OCI-LY7 (cell line): ENCODE measurements at regions not wholly inside any gene's neighbourhood (a gene's known extent, or its start where the extent isn't known, plus 50 kb on each side); places are given as distances from the start of the nearest gene placed in this dataset.

Source experiments
- BruUV-seq: library from RNA; stranded (reverse); fragments of 400-500 nt; replicated peaks from 2 replicates; lab custom pipeline; 2021; lab: Mats Ljungman, UMichigan
- CTCF ChIA-PET: fragments of 300-600 bp; sonication (Branson Sonifier 250); formaldehyde crosslinking; loops from one replicate; lab custom pipeline; 2022; ENCODE audit warnings: antibody characterized with exemption; ENCODE audit not compliant: unreplicated experiment; lab: Charles Lee
- POLR2A ChIA-PET: fragments of 300-600 bp; sonication (Branson Sonifier 250); formaldehyde crosslinking; loops from one replicate; lab custom pipeline; 2022; ENCODE audit warnings: antibody characterized with exemption; lab: Charles Lee
- DNase-seq: peaks from one replicate; pipeline ENCODE4 v3.0.0-alpha.2; 2015; ENCODE audit warnings: low spot score
- H2AFZ ChIP-seq: fragments of 200-600 bp; sonication (generic), shearing (Covaris generic); 2 replicates; pipeline ENCODE4 v1.6.1; 2014; ENCODE audit warnings: mild to moderate bottlenecking, antibody characterized with exemption, low read length, moderate library complexity
- H3K27ac ChIP-seq: fragments of 200-600 bp; sonication (generic); 2 replicates; pipeline ENCODE4 v1.5.1; 2014; ENCODE audit warnings: mixed run types, low read depth, mild to moderate bottlenecking, moderate library complexity, low read length, inconsistent platforms; ENCODE audit not compliant: poor library complexity, severe bottlenecking
- H3K36me3 ChIP-seq: fragments of 200-600 bp; sonication (generic); 2 replicates; pipeline ENCODE4 v1.6.1; 2014; ENCODE audit warnings: mild to moderate bottlenecking, antibody characterized with exemption, low read length, moderate library complexity, mixed read lengths; ENCODE audit not compliant: insufficient read depth
- H3K4me1 ChIP-seq: fragments of 200-600 bp; sonication (generic); 2 replicates; pipeline ENCODE4 v1.5.1; 2014; ENCODE audit warnings: mild to moderate bottlenecking, low read length; ENCODE audit not compliant: insufficient read depth, poor library complexity, severe bottlenecking
- H3K4me2 ChIP-seq: fragments of 200-600 bp; sonication (generic); 2 replicates; pipeline ENCODE4 v1.6.1; 2014; ENCODE audit warnings: mild to moderate bottlenecking, low read length
- H3K4me3 ChIP-seq: fragments of 200-600 bp; sonication (generic); 2 replicates; pipeline ENCODE4 v1.5.1; 2014; ENCODE audit warnings: mild to moderate bottlenecking, low read depth, low read length; ENCODE audit not compliant: poor library complexity, severe bottlenecking
- H3K79me2 ChIP-seq: fragments of 200-600 bp; sonication (generic); 2 replicates; pipeline ENCODE4 v1.6.1; 2016; ENCODE audit warnings: low read depth, mild to moderate bottlenecking, low read length, moderate library complexity, mixed read lengths; ENCODE audit not compliant: insufficient read depth
- H3K9me2 ChIP-seq: fragments of 200-600 bp; sonication (generic); 2 replicates; pipeline ENCODE4 v1.6.1; 2016; ENCODE audit warnings: mild to moderate bottlenecking, low read length, mixed read lengths; ENCODE audit not compliant: insufficient read depth
- H3K9me3 ChIP-seq: fragments of 200-600 bp; sonication (generic); 2 replicates; pipeline ENCODE4 v1.6.1; 2014; ENCODE audit warnings: mild to moderate bottlenecking, mixed run types, low read length, mixed read lengths
- H4K20me1 ChIP-seq: fragments of 200-600 bp; sonication (generic); 2 replicates; pipeline ENCODE4 v1.6.1; 2014; ENCODE audit warnings: mild to moderate bottlenecking, antibody characterized with exemption, low read length, moderate library complexity, mixed read lengths; ENCODE audit not compliant: insufficient read depth
- CTCF ChIP-seq: fragments of 200-600 bp; sonication (generic); conservative IDR thresholded peaks from 2 replicates; pipeline ENCODE4 v1.5.1; 2014; ENCODE audit warnings: mild to moderate bottlenecking, antibody characterized with exemption, low read length, moderate library complexity, mixed read lengths
- EZH2phosphoT487 ChIP-seq: fragments of 200-600 bp; sonication (generic); IDR thresholded peaks from 2 replicates; pipeline ENCODE4 v1.6.1; 2018; ENCODE audit warnings: low read depth, borderline replicate concordance, mild to moderate bottlenecking, mixed run types, antibody characterized with exemption, low read length, moderate library complexity, mixed read lengths
- intact Hi-C: fragments of 100-400 bp; cut with micrococcal nuclease; formaldehyde crosslinking; loops from one replicate; pipeline ENCODE4 v1.10.0; 2022; ENCODE audit not compliant: unreplicated experiment

DNA sequence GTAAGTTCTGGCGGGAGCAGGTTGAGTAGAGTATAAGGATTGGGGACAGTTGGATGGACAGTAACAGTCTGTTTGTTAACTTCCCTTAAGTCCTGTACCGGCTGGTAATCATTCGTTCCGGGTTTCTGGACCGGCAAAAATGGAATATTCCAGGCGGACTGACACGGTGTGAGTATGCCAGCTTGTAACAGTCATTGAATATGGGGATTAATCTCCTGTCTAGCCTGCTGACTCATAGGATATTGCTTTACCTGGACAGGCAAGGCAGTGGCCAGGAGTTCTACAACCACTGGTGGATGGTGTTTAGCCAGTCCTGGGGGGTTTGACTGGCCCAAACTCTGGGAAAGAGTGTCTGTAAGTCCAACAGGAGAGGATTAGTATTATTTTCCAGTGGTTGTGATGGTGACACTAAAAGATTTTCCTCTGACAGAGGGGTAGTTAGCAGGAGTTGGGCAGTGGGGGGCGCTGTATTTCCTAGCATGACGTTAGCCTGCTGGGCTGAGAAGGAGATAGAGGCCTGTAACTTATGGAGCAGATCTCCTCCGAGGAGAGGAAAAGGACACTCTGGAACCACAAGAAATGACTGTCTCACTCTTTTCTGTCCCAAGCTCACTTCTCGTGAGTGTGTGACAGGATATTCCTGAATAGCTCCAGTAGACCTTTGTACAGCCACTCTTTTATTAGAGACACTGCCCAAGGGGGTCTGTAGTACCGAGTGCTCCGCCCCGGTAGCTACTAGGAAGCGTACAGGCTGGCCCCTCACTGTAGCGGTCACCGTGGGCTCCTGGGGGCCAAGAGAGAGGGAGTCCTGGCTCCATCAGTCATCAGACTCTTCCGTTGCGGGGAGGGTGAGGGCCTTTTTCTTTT is 152.2 kb downstream of the TRIM27 start:
- intact Hi-C loops: loop anchor here (5.0 kb wide), 1 partner anchor 66 kb away; no protein-coding TSS in a partner anchor

GRCh38 chr6:28772480-28773381 is 151.1 kb downstream of the TRIM27 start:
- POLR2A ChIA-PET: interaction anchor here (0.9 kb wide), 1 partner anchor 93 kb away, joined by 3 read pairs; no protein-coding TSS in a partner anchor
- BruUV-seq: no TSS peak
- H3K27ac ChIP-seq: no peak overlapping the region

More for the DNA sequence above, 152.2 kb downstream of the TRIM27 start:
- CTCF ChIA-PET: no interaction called here
- H3K4me3 ChIP-seq: no peak overlapping the region
- H4K20me1 ChIP-seq: no peaks in the 10 kb centered on the region
- H3K79me2 ChIP-seq: no peaks in the 10 kb centered on the region
- DNase-seq: peak; percentile 36
- TF ChIP-seq EZH2phosphoT487 (no peak), CTCF (peak; percentile 67)
- no peak overlapping the region for H3K4me2 ChIP-seq
- peaks cover 7% of the 10 kb centered on the region for H3K4me1 ChIP-seq
- H3K9me3 ChIP-seq: no peaks in the 10 kb centered on the region
- H3K27ac ChIP-seq: no peak overlapping the region
- no peaks in the 10 kb centered on the region for H3K36me3 ChIP-seq
- no peak overlapping the region for H2AFZ ChIP-seq
- BruUV-seq: no TSS peak
- POLR2A ChIA-PET: interaction anchor here (0.9 kb wide), 1 partner anchor 92 kb away, joined by 3 read pairs; no protein-coding TSS in a partner anchor
- no peaks in the 10 kb centered on the region for H3K9me2 ChIP-seq

More at GRCh38 chr6:28772480-28773381, 151.1 kb downstream of the TRIM27 start:
- Histone ChIP-seq H4K20me1 (no peaks in the 10 kb centered on the region), H3K9me3 (no peaks in the 10 kb centered on the region), H3K36me3 (no peaks in the 10 kb centered on the region), H3K4me2 (no peak overlapping the region), H3K9me2 (no peaks in the 10 kb centered on the region), H3K79me2 (no peaks in the 10 kb centered on the region), H3K4me3 (no peak overlapping the region), H3K4me1 (peaks cover 14% of the 10 kb centered on the region), H2AFZ (no peak overlapping the region)
- CTCF ChIA-PET: no interaction called here
- no peak for DNase-seq
- TF ChIP-seq EZH2phosphoT487 (no peak), CTCF (no peak)
- intact Hi-C loops: loop anchor here (5.0 kb wide), 1 partner anchor 65 kb away; no protein-coding TSS in a partner anchor
